ENCODE measurements at regions not wholly inside any gene's neighbourhood (a gene's known extent, or its start where the extent isn't known, plus 50 kb on each side); places are given as distances from the start of the nearest gene placed in this dataset.
A peak's percentile ranks its signal among the peaks of the same experiment; 100 is the strongest.

- TF ChIP-seq KDM5A (IDR thresholded peaks at IDR 0.05; ENCODE audit: borderline replicate concordance, low read length): no peak
- no peak for TF ChIP-seq ZNF841 (CRISPR knock-in tag; IDR thresholded peaks at IDR 0.05; ENCODE audit: borderline replicate concordance)
- TF ChIP-seq CEBPG (CRISPR knock-in tag; IDR thresholded peaks at IDR 0.05): peak; percentile 76
- TF ChIP-seq BCL6 (CRISPR knock-in tag; IDR thresholded peaks at IDR 0.05): peak; percentile 86
- TF ChIP-seq, protein P1, sequence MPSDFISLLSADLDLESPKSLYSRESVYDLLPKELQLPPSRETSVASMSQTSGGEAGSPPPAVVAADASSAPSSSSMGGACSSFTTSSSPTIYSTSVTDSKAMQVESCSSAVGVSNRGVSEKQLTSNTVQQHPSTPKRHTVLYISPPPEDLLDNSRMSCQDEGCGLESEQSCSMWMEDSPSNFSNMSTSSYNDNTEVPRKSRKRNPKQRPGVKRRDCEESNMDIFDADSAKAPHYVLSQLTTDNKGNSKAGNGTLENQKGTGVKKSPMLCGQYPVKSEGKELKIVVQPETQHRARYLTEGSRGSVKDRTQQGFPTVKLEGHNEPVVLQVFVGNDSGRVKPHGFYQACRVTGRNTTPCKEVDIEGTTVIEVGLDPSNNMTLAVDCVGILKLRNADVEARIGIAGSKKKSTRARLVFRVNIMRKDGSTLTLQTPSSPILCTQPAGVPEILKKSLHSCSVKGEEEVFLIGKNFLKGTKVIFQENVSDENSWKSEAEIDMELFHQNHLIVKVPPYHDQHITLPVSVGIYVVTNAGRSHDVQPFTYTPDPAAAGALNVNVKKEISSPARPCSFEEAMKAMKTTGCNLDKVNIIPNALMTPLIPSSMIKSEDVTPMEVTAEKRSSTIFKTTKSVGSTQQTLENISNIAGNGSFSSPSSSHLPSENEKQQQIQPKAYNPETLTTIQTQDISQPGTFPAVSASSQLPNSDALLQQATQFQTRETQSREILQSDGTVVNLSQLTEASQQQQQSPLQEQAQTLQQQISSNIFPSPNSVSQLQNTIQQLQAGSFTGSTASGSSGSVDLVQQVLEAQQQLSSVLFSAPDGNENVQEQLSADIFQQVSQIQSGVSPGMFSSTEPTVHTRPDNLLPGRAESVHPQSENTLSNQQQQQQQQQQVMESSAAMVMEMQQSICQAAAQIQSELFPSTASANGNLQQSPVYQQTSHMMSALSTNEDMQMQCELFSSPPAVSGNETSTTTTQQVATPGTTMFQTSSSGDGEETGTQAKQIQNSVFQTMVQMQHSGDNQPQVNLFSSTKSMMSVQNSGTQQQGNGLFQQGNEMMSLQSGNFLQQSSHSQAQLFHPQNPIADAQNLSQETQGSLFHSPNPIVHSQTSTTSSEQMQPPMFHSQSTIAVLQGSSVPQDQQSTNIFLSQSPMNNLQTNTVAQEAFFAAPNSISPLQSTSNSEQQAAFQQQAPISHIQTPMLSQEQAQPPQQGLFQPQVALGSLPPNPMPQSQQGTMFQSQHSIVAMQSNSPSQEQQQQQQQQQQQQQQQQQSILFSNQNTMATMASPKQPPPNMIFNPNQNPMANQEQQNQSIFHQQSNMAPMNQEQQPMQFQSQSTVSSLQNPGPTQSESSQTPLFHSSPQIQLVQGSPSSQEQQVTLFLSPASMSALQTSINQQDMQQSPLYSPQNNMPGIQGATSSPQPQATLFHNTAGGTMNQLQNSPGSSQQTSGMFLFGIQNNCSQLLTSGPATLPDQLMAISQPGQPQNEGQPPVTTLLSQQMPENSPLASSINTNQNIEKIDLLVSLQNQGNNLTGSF (CRISPR knock-in tag; IDR thresholded peaks at IDR 0.05): no peak
- TF ChIP-seq SMARCE1 (IDR thresholded peaks at IDR 0.05; ENCODE audit: borderline replicate concordance): no peak
- TF ChIP-seq, protein P2, sequence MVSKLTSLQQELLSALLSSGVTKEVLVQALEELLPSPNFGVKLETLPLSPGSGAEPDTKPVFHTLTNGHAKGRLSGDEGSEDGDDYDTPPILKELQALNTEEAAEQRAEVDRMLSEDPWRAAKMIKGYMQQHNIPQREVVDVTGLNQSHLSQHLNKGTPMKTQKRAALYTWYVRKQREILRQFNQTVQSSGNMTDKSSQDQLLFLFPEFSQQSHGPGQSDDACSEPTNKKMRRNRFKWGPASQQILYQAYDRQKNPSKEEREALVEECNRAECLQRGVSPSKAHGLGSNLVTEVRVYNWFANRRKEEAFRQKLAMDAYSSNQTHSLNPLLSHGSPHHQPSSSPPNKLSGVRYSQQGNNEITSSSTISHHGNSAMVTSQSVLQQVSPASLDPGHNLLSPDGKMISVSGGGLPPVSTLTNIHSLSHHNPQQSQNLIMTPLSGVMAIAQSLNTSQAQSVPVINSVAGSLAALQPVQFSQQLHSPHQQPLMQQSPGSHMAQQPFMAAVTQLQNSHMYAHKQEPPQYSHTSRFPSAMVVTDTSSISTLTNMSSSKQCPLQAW (CRISPR knock-in tag; IDR thresholded peaks at IDR 0.05): peak; percentile 85
- peak; percentile 85 for TF ChIP-seq ZNF800 (CRISPR knock-in tag; IDR thresholded peaks at IDR 0.05)
- peak; percentile 86; the same call in 1 of the 2 replicates for TF ChIP-seq RXRA (CRISPR knock-in tag; IDR thresholded peaks at IDR 0.05)
- 0 out of 2 replicates have a peak, but pooled peaks have one; percentile 69 for TF ChIP-seq NFKBIZ (CRISPR knock-in tag; IDR thresholded peaks at IDR 0.05)
- TF ChIP-seq RFXANK (CRISPR knock-in tag; IDR thresholded peaks at IDR 0.05): no peak
- TF ChIP-seq, protein P3, sequence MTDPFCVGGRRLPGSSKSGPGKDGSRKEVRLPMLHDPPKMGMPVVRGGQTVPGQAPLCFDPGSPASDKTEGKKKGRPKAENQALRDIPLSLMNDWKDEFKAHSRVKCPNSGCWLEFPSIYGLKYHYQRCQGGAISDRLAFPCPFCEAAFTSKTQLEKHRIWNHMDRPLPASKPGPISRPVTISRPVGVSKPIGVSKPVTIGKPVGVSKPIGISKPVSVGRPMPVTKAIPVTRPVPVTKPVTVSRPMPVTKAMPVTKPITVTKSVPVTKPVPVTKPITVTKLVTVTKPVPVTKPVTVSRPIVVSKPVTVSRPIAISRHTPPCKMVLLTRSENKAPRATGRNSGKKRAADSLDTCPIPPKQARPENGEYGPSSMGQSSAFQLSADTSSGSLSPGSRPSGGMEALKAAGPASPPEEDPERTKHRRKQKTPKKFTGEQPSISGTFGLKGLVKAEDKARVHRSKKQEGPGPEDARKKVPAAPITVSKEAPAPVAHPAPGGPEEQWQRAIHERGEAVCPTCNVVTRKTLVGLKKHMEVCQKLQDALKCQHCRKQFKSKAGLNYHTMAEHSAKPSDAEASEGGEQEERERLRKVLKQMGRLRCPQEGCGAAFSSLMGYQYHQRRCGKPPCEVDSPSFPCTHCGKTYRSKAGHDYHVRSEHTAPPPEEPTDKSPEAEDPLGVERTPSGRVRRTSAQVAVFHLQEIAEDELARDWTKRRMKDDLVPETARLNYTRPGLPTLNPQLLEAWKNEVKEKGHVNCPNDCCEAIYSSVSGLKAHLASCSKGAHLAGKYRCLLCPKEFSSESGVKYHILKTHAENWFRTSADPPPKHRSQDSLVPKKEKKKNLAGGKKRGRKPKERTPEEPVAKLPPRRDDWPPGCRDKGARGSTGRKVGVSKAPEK (CRISPR knock-in tag; IDR thresholded peaks at IDR 0.05; ENCODE audit: borderline replicate concordance): peak; percentile 90; the same call in 1 of the 2 replicates
- no peak for TF ChIP-seq ZNF44 (CRISPR knock-in tag; IDR thresholded peaks at IDR 0.05)
- peak; percentile 75 for TF ChIP-seq KDM6A (CRISPR knock-in tag; IDR thresholded peaks at IDR 0.05; ENCODE audit: low read depth)
- no peak for TF ChIP-seq ZNF33A (CRISPR knock-in tag; IDR thresholded peaks at IDR 0.05; ENCODE audit: borderline replicate concordance)
- TF ChIP-seq ZNF296 (CRISPR knock-in tag; conservative IDR thresholded peaks at IDR 0.05): no peak
Measured at GRCh38 chr2:42117923-42118753, 51.0 kb upstream of the EML4 start (continued).

Data from HepG2 (cell line).